GM06990 (cell line): ENCODE measurements at regions not wholly inside any gene's neighbourhood (a gene's known extent, or its start where the extent isn't known, plus 50 kb on each side); places are given as distances from the start of the nearest gene placed in this dataset.

Source experiments
- DNase-seq: peaks from one replicate; pipeline ENCODE4 v3.0.0-alpha.2; 2011; ENCODE audit not compliant: insufficient read length; ENCODE audit errors: extremely low read depth
- H3K27me3 ChIP-seq: replicated peaks from 2 replicates; pipeline ENCODE4 v1.6.0; 2011; ENCODE audit warnings: low read length; ENCODE audit not compliant: control insufficient read depth, insufficient read depth
- H3K36me3 ChIP-seq: 2 replicates; pipeline ENCODE4 v1.5.1; 2011; ENCODE audit warnings: low read length; ENCODE audit not compliant: control insufficient read depth, insufficient read depth
- H3K4me3 ChIP-seq: replicated peaks from 2 replicates; pipeline ENCODE4 v1.5.1; 2011; ENCODE audit warnings: low read depth, mild to moderate bottlenecking, control low read depth, low read length
- TF ChIP-seq, protein P1 (sequence below): IDR thresholded peaks from 2 replicates; pipeline ENCODE4 v1.5.1; 2011; ENCODE audit warnings: low read length, control low read depth, mild to moderate bottlenecking, inconsistent platforms; ENCODE audit not compliant: insufficient read depth, poor library complexity, severe bottlenecking

- no peaks in the 10 kb centered on the region for H3K27me3 ChIP-seq
- no peak overlapping the region for H3K4me3 ChIP-seq
- TF ChIP-seq, protein P1, sequence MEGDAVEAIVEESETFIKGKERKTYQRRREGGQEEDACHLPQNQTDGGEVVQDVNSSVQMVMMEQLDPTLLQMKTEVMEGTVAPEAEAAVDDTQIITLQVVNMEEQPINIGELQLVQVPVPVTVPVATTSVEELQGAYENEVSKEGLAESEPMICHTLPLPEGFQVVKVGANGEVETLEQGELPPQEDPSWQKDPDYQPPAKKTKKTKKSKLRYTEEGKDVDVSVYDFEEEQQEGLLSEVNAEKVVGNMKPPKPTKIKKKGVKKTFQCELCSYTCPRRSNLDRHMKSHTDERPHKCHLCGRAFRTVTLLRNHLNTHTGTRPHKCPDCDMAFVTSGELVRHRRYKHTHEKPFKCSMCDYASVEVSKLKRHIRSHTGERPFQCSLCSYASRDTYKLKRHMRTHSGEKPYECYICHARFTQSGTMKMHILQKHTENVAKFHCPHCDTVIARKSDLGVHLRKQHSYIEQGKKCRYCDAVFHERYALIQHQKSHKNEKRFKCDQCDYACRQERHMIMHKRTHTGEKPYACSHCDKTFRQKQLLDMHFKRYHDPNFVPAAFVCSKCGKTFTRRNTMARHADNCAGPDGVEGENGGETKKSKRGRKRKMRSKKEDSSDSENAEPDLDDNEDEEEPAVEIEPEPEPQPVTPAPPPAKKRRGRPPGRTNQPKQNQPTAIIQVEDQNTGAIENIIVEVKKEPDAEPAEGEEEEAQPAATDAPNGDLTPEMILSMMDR, result no peak
- H3K36me3 ChIP-seq, result no peaks in the 10 kb centered on the region
- no peak for DNase-seq
Observed at GRCh38 chr10:33927347-33927746, 592.9 kb upstream of the NRP1 start.

GRCh38 chr10:33921970-33922605, 587.6 kb upstream of the NRP1 start:
- no peaks in the 10 kb centered on the region for H3K27me3 ChIP-seq
- DNase-seq, result no peak
- TF ChIP-seq, protein P1, result no peak

GRCh38 chr10:33920351-33920750, 585.9 kb upstream of the NRP1 start:
- TF ChIP-seq, protein P1, result no peak

More at GRCh38 chr10:33921970-33922605, 587.6 kb upstream of the NRP1 start:
- Histone ChIP-seq H3K36me3 (no peaks in the 10 kb centered on the region), H3K4me3 (no peak overlapping the region)

GRCh38 chr10:33919244-33919643, 584.8 kb upstream of the NRP1 start:
- no peaks in the 10 kb centered on the region for H3K27me3 ChIP-seq
- H3K36me3 ChIP-seq, result no peaks in the 10 kb centered on the region
- TF ChIP-seq, protein P1, result no peak
- H3K4me3 ChIP-seq, result no peak overlapping the region
- no peak for DNase-seq

More at GRCh38 chr10:33920351-33920750, 585.9 kb upstream of the NRP1 start:
- Histone ChIP-seq H3K27me3 (no peaks in the 10 kb centered on the region), H3K36me3 (no peaks in the 10 kb centered on the region), H3K4me3 (no peak overlapping the region)
- DNase-seq, result no peak

DNA sequence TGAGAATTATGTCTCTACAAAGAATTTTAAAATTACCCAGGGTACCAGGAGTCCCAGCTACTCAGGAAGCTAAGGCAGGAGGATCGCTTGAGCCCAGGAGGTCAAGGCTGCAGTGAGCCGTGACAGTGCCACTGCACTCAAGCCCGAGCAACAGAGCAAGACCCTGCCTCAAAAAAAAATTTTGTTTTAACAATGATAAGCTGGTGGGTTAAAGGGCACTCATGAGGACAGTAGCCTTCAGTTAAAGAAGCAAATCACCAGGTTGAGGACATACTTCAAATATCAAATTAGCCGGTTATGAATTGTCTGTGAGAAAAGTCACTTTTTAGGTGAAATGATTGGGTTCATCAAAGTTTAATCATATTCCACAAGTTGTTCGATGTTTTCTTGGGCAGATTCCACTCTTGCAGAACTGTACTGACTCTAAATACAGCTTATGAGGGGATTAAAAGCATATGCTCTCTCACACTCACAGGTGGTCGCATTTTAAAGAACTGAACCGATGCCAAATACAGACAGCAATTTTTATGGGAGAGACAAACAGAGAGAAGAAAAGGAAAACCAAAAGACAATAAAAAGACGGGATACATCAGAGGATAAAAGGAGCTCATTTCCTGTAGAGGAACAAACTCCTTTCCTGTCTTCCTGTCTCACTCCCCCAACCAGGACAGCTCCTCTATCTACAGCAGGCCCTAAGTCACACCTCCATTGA, 582.8 kb upstream of the NRP1 start:
- TF ChIP-seq, protein P1, result no peak
- no peak overlapping the region for H3K4me3 ChIP-seq
- H3K27me3 ChIP-seq, result no peaks in the 10 kb centered on the region
- DNase-seq, result no peak
- no peaks in the 10 kb centered on the region for H3K36me3 ChIP-seq
